ENCODE measurements at regions not wholly inside any gene's neighbourhood (a gene's known extent, or its start where the extent isn't known, plus 50 kb on each side); places are given as distances from the start of the nearest gene placed in this dataset.

- H3K4me3 ChIP-seq (ENCODE audit: low read depth, low read length) = no peak overlapping the region
- no peak for TF ChIP-seq CTCF (IDR thresholded peaks at IDR 0.05; ENCODE audit: borderline replicate concordance, insufficient read depth, low read depth, low read length)
Observed at GRCh38 chr1:55670331-55671082, 455.3 kb upstream of the USP24 start.

- no peak for TF ChIP-seq CTCF (IDR thresholded peaks at IDR 0.05; ENCODE audit: borderline replicate concordance, insufficient read depth, low read depth, low read length)
- H3K4me3 ChIP-seq (ENCODE audit: low read depth, low read length) = no peak overlapping the region
Observed at GRCh38 chr1:55669293-55669692, 454.1 kb upstream of the USP24 start.

GRCh38 chr1:55662875-55663274 is 447.7 kb upstream of the USP24 start:
- no peak for TF ChIP-seq CTCF (IDR thresholded peaks at IDR 0.05; ENCODE audit: borderline replicate concordance, insufficient read depth, low read depth, low read length)
- no peak overlapping the region for H3K4me3 ChIP-seq (ENCODE audit: low read depth, low read length)

GRCh38 chr1:55658917-55659316 is 443.8 kb upstream of the USP24 start:
- no peak for TF ChIP-seq CTCF (IDR thresholded peaks at IDR 0.05; ENCODE audit: borderline replicate concordance, insufficient read depth, low read depth, low read length)
- H3K4me3 ChIP-seq (ENCODE audit: low read depth, low read length) = no peak overlapping the region

- no peak overlapping the region for H3K4me3 ChIP-seq (ENCODE audit: low read depth, low read length)
- TF ChIP-seq CTCF (IDR thresholded peaks at IDR 0.05; ENCODE audit: borderline replicate concordance, insufficient read depth, low read depth, low read length) = no peak
Observed at GRCh38 chr1:55654750-55655149, 439.6 kb upstream of the USP24 start.

GRCh38 chr1:55654171-55654570 is 439.0 kb upstream of the USP24 start:
- TF ChIP-seq CTCF (IDR thresholded peaks at IDR 0.05; ENCODE audit: borderline replicate concordance, insufficient read depth, low read depth, low read length) = no peak
- no peak overlapping the region for H3K4me3 ChIP-seq (ENCODE audit: low read depth, low read length)

- no peak overlapping the region for H3K4me3 ChIP-seq (ENCODE audit: low read depth, low read length)
- TF ChIP-seq CTCF (IDR thresholded peaks at IDR 0.05; ENCODE audit: borderline replicate concordance, insufficient read depth, low read depth, low read length) = no peak
Observed at GRCh38 chr1:55650444-55650843, 435.3 kb upstream of the USP24 start.

Data from GM12875 (cell line).